Neural progenitor cell (in vitro differentiated cells): ENCODE measurements at regions not wholly inside any gene's neighbourhood (a gene's known extent, or its start where the extent isn't known, plus 50 kb on each side); places are given as distances from the start of the nearest gene placed in this dataset.
"Not testable (repeated sequence)": the region's sequence is repeated elsewhere in the genome, so short reads cannot be mapped to it uniquely, and the experiment has no call there.

Experiments used
- DNase-seq: peaks from one replicate; pipeline ENCODE4 v3.0.0-alpha.2; 2016; ENCODE audit warnings: low spot score
- H2AFZ ChIP-seq: fragments of 200-600 bp; sonication (generic); replicated peaks from 2 replicates; pipeline ENCODE4 v1.6.1; 2016; ENCODE audit warnings: antibody characterized with exemption
- H3F3A ChIP-seq: fragments of 200-600 bp; sonication (generic); 2 replicates; pipeline ENCODE4 v1.6.1; 2016; ENCODE audit warnings: antibody characterized with exemption, low read depth
- H3K27ac ChIP-seq: fragments of 200-600 bp; sonication (generic); 2 replicates; pipeline ENCODE4 v1.5.1; 2016; ENCODE audit warnings: mild to moderate bottlenecking
- H3K27me3 ChIP-seq: fragments of 200-600 bp; sonication (generic); 2 replicates; pipeline ENCODE4 v1.6.1; 2016; ENCODE audit warnings: mild to moderate bottlenecking, moderate library complexity
- H3K36me3 ChIP-seq: fragments of 200-600 bp; sonication (generic); 2 replicates; pipeline ENCODE4 v1.5.1; 2016
- H3K4me1 ChIP-seq: fragments of 200-600 bp; sonication (generic); 2 replicates; pipeline ENCODE4 v1.6.1; 2016; ENCODE audit warnings: mixed run types
- H3K4me2 ChIP-seq: fragments of 200-600 bp; sonication (generic); 2 replicates; pipeline ENCODE4 v1.6.1; 2016
- H3K4me3 ChIP-seq: fragments of 200-600 bp; sonication (generic); 2 replicates; pipeline ENCODE4 v1.5.1; 2016
- H3K79me2 ChIP-seq: fragments of 200-600 bp; sonication (generic); 2 replicates; pipeline ENCODE4 v1.6.1; 2016; ENCODE audit warnings: low read depth
- H3K9ac ChIP-seq: fragments of 200-600 bp; sonication (generic); 2 replicates; pipeline ENCODE4 v1.6.1; 2016
- H3K9me3 ChIP-seq: fragments of 200-600 bp; sonication (generic); 2 replicates; pipeline ENCODE4 v1.5.1; 2016; ENCODE audit warnings: low read depth
- H4K20me1 ChIP-seq: fragments of 200-600 bp; sonication (generic); 2 replicates; pipeline ENCODE4 v1.6.1; 2016; ENCODE audit warnings: low read depth
- H3K27ac Mint-ChIP-seq: 3 replicates; pipeline ENCODE4 v1.8.0; 2021; ENCODE audit warnings: mixed read lengths
- H3K27me3 Mint-ChIP-seq: 2 replicates; pipeline ENCODE4 v1.8.0; 2022; ENCODE audit warnings: low read depth, mild to moderate bottlenecking, inconsistent platforms, moderate library complexity, mixed read lengths; ENCODE audit not compliant: insufficient read depth
- H3K36me3 Mint-ChIP-seq: 3 replicates; pipeline ENCODE4 v1.8.0; 2021; ENCODE audit warnings: mixed read lengths
- H3K4me1 Mint-ChIP-seq: 3 replicates; pipeline ENCODE4 v1.8.0; 2021; ENCODE audit warnings: mixed read lengths
- H3K4me3 Mint-ChIP-seq: 3 replicates; pipeline ENCODE4 v1.8.0; 2021; ENCODE audit warnings: mild to moderate bottlenecking, moderate library complexity, mixed read lengths
- H3K9me3 Mint-ChIP-seq: 3 replicates; pipeline ENCODE4 v1.8.0; 2020; ENCODE audit warnings: mixed read lengths
- EZH2 ChIP-seq: fragments of 200-600 bp; sonication (generic); IDR thresholded peaks from 2 replicates; pipeline ENCODE4 v1.6.1; 2017; ENCODE audit warnings: antibody characterized with exemption, mild to moderate bottlenecking, moderate library complexity
- EZH2phosphoT487 ChIP-seq: fragments of 200-600 bp; sonication (generic); IDR thresholded peaks from 2 replicates; pipeline ENCODE4 v1.6.1; 2017; ENCODE audit warnings: antibody characterized with exemption
- TF ChIP-seq, protein P1 (sequence below): fragments of 200-600 bp; sonication (generic); IDR thresholded peaks from 2 replicates; pipeline ENCODE4 v1.5.1; 2017; ENCODE audit warnings: antibody characterized with exemption, mild to moderate bottlenecking

DNA sequence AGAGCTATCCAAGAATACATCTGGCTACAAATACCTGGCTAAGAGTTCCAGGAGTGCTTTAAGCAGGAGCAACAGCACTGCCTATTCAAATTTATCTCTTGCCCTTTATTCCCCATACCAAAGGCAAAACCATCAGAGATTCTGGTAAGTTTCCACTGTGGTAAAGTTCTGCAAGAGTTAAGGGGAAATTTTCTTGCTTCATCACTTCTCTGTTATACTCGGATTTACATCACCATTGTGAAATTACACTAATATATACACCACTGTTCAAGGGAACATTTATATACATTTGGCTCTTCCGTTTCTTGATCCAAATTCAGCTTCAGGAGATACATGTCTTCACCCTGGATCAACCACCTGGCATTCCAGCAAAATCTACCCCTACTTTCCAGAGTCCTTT lies 70.8 kb upstream of the PTPN13 start:
- H3K27ac Mint-ChIP-seq, result no peak overlapping the region
- H3K4me2 ChIP-seq, result no peak overlapping the region
- H3K9me3 Mint-ChIP-seq, result peaks cover 72% of the 10 kb centered on the region
- H3K27me3 Mint-ChIP-seq, result peaks cover under 1% of the 10 kb centered on the region
- no peak overlapping the region for H3K27ac ChIP-seq
- no peaks in the 10 kb centered on the region for H3K79me2 ChIP-seq
- peaks cover 24% of the 10 kb centered on the region for H3K9me3 ChIP-seq
- H3K36me3 ChIP-seq, result peaks cover 12% of the 10 kb centered on the region
- H3K36me3 Mint-ChIP-seq, result peaks cover 52% of the 10 kb centered on the region
- H3K4me3 Mint-ChIP-seq, result no peak overlapping the region
- H3F3A ChIP-seq, result no peaks in the 10 kb centered on the region
- no peak overlapping the region for H3K4me3 ChIP-seq
- no peaks in the 10 kb centered on the region for H4K20me1 ChIP-seq
- TF ChIP-seq EZH2phosphoT487, result no peak
- H2AFZ ChIP-seq, result no peak overlapping the region
- no peaks in the 10 kb centered on the region for H3K4me1 Mint-ChIP-seq
- DNase-seq, result no peak
- no peaks in the 10 kb centered on the region for H3K27me3 ChIP-seq
- no peaks in the 10 kb centered on the region for H3K4me1 ChIP-seq
- H3K9ac ChIP-seq, result no peak overlapping the region

DNA sequence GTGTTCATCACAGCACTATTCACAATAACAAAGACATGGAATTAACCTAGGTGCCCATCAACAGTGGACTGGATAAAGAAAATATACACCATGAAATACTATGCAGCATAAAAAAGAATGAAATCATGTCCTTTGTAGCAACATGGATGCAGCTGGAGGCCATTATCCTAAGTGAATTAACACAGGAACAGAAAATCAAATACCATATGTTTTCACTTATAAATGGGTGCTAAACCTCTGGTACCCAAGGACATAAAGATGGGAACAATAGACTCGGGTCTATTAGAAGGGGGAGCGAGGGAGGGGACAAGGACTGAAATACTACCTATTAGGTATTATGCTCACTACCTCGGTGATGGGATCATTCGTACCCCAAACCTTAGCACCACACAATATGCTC lies 66.4 kb upstream of the PTPN13 start:
- H3F3A ChIP-seq, H3K27me3 Mint-ChIP-seq, H3K36me3 ChIP-seq, H3K4me1 ChIP-seq, H3K27me3 ChIP-seq, H3K4me3 ChIP-seq, H3K9ac ChIP-seq, H3K4me3 Mint-ChIP-seq, H3K27ac ChIP-seq, H3K79me2 ChIP-seq, DNase-seq, H3K9me3 ChIP-seq, H3K27ac Mint-ChIP-seq, H2AFZ ChIP-seq, H3K4me1 Mint-ChIP-seq, H4K20me1 ChIP-seq, H3K4me2 ChIP-seq: not testable (repeated sequence)
- Mint-ChIP-seq H3K36me3 (peaks cover 28% of the 10 kb centered on the region), H3K9me3 (peaks cover 36% of the 10 kb centered on the region)

DNA sequence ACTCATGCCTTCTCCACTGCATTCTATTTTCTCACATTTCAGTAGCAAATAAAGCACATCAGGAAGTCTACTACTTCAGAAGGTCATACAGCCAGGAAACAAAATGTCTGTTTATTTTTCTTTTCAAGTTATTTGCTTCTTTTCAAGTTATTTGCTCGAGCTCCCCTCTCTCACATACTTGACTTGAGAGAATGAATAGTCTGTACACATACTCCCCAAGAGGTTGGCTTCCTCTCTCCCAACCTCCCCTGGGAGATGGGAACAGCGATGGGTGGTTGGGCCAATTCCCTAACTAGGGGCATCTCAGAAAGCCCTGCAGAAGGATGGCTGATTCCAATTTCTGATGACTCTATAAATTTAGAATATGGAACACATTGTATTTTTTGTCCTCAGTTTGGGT lies 64.7 kb upstream of the PTPN13 start:
- Histone ChIP-seq H3F3A (no peaks in the 10 kb centered on the region), H3K27me3 (no peaks in the 10 kb centered on the region), H4K20me1 (no peaks in the 10 kb centered on the region), H3K9me3 (peaks cover 7% of the 10 kb centered on the region), H3K36me3 (no peaks in the 10 kb centered on the region), H3K9ac (no peak overlapping the region), H3K27ac (no peak overlapping the region), H3K79me2 (no peaks in the 10 kb centered on the region), H3K4me3 (no peak overlapping the region), H2AFZ (no peak overlapping the region), H3K4me2 (no peak overlapping the region), H3K4me1 (peaks cover 3% of the 10 kb centered on the region)
- Mint-ChIP-seq H3K9me3 (peaks cover 22% of the 10 kb centered on the region), H3K4me3 (no peak overlapping the region), H3K4me1 (no peaks in the 10 kb centered on the region), H3K36me3 (peaks cover 20% of the 10 kb centered on the region), H3K27me3 (no peaks in the 10 kb centered on the region), H3K27ac (no peak overlapping the region)
- TF ChIP-seq EZH2 (no peak), EZH2phosphoT487 (no peak)
- TF ChIP-seq, protein P1, sequence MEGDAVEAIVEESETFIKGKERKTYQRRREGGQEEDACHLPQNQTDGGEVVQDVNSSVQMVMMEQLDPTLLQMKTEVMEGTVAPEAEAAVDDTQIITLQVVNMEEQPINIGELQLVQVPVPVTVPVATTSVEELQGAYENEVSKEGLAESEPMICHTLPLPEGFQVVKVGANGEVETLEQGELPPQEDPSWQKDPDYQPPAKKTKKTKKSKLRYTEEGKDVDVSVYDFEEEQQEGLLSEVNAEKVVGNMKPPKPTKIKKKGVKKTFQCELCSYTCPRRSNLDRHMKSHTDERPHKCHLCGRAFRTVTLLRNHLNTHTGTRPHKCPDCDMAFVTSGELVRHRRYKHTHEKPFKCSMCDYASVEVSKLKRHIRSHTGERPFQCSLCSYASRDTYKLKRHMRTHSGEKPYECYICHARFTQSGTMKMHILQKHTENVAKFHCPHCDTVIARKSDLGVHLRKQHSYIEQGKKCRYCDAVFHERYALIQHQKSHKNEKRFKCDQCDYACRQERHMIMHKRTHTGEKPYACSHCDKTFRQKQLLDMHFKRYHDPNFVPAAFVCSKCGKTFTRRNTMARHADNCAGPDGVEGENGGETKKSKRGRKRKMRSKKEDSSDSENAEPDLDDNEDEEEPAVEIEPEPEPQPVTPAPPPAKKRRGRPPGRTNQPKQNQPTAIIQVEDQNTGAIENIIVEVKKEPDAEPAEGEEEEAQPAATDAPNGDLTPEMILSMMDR, result no peak
- no peak for DNase-seq

DNA sequence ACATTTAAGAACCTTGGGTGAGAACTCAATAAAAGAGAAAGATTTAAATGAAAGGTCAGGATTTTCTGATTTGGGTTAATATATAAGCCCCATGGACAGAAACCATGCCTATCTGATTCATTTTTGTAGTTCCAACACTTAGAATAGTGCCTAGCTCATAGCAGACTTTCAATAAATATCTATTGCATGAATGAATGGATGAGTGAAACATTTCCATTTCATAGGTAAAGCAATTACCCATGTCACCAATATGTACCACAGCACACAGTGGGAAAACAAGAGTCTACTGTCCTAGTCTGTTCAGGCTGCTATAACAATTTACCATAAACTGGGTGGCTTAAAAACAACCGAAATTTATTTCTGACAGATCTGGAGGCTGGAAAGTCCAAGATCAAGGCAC lies 63.9 kb upstream of the PTPN13 start:
- peaks cover 21% of the 10 kb centered on the region for H3K9me3 Mint-ChIP-seq
- no peak overlapping the region for H3K4me3 ChIP-seq
- no peak overlapping the region for H3K27ac ChIP-seq
- H3K27me3 Mint-ChIP-seq, result no peaks in the 10 kb centered on the region
- no peaks in the 10 kb centered on the region for H3K36me3 ChIP-seq
- no peaks in the 10 kb centered on the region for H3K27me3 ChIP-seq
- H3K4me1 Mint-ChIP-seq, result no peaks in the 10 kb centered on the region
- H2AFZ ChIP-seq, result no peak overlapping the region
- no peaks in the 10 kb centered on the region for H3F3A ChIP-seq
- no peak for DNase-seq
- H3K4me2 ChIP-seq, result no peak overlapping the region
- H3K4me1 ChIP-seq, result peaks cover 3% of the 10 kb centered on the region
- peaks cover 7% of the 10 kb centered on the region for H3K9me3 ChIP-seq
- TF ChIP-seq EZH2 (no peak), EZH2phosphoT487 (no peak)
- TF ChIP-seq, protein P1, result no peak
- H4K20me1 ChIP-seq, result no peaks in the 10 kb centered on the region
- no peak overlapping the region for H3K9ac ChIP-seq
- H3K4me3 Mint-ChIP-seq, result no peak overlapping the region
- peaks cover 21% of the 10 kb centered on the region for H3K36me3 Mint-ChIP-seq
- H3K79me2 ChIP-seq, result no peaks in the 10 kb centered on the region
- no peak overlapping the region for H3K27ac Mint-ChIP-seq
